GM19099 (cell line): ENCODE measurements at regions not wholly inside any gene's neighbourhood (a gene's known extent, or its start where the extent isn't known, plus 50 kb on each side); places are given as distances from the start of the nearest gene placed in this dataset.

Experiments
- POLR2A ChIP-seq: IDR thresholded peaks from 3 replicates; pipeline ENCODE4 v1.6.1; 2011; ENCODE audit warnings: low read depth; ENCODE audit not compliant: insufficient read length; ENCODE audit errors: extremely low read depth

DNA sequence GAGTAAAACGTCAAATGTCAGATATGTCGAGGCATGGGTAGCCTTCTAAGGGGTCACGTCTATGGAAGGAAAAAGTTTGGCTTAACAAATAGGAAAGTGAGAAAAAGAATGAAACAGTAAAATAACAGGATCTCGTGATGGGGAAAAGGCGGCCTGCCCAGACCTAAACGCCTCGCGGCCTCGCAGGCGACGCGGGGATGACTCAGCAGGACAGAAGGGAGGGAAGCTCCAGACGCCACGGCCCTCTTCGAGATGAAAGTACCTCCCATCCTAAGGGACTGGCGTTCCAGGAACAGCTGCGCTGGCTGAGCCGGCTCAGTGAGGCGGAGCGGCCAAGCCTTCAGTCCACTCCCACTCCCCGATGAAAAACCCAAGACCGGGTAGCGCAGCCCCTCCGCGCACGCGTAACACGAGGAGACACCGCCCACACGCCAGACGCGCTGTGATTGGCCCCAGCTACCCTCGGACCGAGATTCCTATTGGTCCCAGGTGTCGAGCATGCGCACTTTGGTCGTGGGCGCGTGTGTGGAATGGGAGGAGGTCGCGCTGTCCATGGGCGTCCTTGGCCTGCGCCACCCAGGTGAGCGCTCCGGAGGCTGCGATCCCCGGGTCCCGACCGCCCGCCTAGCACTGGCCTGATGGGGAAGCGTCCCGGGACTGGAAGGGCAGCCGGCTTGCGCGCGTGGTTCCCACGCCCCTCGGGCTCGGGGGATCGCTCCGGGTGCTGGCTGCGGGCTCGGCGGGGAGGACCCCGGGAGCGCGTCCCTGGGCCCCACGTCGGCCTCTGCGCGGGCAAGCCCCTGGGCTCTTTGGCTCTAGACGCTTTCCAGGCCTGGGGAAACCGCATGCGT is 588.5 kb downstream of the MTRR start:
- peak; percentile 47 for TF ChIP-seq POLR2A

DNA sequence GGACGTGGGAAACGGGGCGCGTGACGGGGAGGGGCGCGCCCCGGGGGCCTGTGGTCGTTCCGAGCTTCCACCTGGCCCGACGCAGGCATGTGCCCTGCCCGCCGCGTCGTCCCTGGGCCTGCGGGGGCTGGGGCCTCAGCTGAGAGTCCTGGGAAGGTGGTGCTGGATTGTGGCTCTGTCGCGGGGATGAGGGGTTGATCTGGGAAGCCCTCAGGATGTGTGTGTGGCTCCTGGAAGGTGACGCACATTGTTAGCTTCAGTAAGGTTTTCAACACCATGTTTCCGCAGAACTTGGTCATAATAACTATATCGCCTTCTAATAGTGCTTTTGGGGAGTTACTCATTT is 589.1 kb downstream of the MTRR start:
- no peak for TF ChIP-seq POLR2A

DNA sequence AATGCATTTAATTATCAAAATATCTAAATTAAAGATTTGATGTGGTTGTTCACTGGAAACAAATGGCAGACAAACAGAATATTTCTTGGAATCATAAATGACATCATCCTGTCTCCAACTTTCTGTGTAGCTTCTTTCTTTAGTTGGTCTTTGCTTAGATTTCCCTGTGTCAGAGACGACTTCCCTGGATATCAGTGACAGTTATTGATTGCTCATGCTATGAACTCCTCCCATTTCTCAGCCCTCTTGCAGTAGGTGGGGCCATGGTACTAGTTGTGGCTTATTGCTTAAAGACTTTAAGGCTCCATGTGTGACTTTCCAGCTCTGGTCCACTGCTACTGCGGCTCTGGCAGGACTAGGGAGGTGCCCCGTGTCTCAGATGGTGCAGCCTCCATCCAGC is 592.6 kb downstream of the MTRR start:
- no peak for TF ChIP-seq POLR2A

DNA sequence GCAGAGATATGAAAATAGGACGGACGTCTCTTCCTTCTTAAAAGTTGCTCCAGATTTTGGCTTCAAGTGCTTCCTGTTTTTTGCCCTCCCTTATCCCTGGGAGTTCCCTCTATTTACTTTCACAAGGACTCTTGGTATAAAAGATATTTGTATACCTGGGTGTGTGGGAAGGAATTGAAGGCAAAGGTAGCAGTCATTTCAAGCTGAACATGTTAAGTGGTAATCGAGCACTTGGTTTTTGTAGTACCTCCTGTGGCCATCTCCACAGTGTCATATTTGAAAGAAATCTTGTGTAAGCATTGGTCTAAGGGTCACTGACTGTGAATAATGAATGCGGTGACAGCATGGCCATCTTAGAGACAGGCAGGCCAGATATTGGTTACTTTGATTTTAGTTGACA is 593.6 kb downstream of the MTRR start:
- no peak for TF ChIP-seq POLR2A

DNA sequence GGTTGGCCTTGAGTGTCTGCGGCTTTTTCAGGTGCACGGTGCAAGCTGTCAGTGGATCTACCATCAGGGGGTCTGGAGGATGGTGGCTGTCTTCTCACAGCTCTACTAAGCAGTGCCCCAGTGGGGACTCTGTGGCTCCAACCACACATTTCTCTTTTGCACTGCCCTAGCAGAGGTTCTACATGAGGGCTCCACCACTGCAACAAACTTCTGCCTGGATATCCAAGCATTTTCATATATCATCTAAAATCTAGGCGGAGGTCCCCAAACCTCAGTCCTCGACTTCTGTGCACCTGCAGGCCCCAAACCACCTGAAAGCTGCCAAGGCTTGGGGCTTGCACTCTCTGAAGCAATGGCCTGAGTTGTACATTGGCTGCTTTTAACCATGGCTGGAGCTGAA is 601.5 kb downstream of the MTRR start:
- no peak for TF ChIP-seq POLR2A

DNA sequence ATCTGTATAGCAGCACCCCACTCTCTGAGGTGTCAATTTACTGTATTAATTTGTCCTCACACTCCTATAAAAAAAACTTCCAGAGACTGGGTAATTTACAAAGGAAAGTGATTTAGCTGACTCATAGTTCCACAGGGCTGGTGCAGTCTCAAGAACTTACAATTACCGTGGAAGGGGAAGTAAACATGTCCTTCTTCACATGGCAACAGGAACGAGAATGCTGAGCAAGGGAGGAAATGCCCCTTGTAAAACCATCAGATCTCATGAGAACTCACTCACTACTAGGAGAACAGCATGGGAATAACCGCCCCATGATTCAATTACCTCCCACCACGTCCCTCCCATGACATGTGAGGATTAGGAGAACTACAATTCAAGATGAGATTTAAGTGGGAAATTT is 602.6 kb downstream of the MTRR start:
- TF ChIP-seq POLR2A = no peak

DNA sequence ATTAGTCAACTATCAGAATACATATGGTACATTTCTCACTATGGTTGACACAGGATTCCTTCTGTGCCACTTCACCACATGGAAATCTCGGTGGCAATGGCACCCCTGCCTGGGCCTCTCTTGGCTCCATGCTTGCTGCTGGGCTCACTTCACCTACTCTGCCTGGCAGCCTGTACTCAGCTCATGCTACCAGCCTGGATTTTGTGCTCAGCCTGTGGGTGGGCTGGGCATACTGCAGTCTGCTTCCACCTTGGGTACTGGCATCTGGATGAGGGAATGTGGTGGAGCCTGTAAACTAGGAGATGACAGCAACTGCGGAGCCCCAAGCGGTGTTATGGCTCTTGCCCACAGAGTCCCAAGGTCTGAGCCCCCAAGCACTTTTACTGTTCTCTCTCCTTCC is 604.1 kb downstream of the MTRR start:
- no peak for TF ChIP-seq POLR2A

DNA sequence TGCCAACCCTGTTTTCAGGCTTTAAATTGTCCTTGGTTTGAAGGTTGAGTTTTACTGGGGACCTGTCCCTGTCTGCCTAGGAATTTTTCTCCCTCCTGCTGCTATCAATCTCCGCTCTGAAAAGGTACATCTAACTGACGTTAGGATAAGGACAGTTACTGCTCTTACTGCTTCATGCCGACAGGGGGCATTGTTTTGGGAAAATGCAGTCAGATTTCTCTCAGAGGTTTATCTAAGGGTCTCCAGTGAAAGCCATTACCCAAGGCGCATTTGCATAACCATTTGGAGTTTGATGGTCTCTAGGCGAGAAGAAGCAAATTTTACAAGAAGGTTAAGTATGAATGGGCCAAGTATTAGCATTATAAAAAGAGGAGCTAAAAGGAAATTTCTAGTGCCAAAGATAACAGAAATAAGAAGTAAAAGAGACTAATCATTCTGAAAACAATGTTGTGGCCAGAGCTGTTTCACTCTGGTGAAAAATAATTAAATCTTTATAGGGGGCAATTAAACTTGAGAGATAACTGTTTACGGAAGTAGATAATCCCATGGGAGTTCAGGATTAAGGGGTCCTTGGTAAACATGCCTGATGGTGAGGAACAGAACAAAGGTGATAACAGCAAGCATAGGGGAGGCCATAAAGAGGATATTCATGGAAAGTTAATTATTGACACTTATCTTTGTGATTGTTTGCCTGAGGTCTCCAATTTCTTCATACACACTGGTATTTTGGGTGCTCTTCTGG is 605.0 kb downstream of the MTRR start:
- no peak for TF ChIP-seq POLR2A

DNA sequence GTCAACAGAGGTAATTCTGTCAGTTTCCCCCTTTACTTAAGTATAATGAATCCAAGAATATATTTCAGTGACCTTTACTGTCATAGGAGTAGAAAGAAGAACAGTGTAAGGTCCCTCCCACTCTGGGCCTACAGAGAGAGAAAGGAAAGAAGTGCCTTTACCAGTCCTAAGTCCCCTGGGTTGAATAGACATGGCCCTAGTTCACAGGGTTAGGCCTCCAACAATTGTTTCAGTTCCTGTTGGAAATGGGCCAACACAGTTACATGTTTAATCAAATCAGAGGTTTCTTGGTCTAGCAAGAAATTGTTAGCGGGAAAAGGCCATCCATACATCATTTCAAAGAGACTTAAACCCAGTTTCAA is 605.6 kb downstream of the MTRR start:
- no peak for TF ChIP-seq POLR2A

DNA sequence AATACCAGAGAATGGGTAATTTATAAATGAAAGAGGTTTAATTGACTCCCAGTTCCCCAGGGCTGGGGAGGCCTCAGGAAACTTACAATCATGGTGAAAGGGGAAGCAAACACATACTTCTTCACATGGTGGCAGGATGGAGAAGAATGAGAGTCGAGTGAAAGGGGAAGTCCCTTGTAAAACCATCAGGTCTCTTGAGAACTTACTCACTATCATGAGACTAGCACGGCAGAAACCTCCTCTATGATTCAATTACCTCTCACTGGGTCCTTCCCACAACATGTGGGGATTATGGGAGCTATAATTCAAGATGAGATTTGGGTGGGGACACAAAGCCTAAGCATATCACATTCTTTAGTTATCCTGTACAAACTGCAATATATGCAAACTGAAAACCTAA is 609.4 kb downstream of the MTRR start:
- no peak for TF ChIP-seq POLR2A

DNA sequence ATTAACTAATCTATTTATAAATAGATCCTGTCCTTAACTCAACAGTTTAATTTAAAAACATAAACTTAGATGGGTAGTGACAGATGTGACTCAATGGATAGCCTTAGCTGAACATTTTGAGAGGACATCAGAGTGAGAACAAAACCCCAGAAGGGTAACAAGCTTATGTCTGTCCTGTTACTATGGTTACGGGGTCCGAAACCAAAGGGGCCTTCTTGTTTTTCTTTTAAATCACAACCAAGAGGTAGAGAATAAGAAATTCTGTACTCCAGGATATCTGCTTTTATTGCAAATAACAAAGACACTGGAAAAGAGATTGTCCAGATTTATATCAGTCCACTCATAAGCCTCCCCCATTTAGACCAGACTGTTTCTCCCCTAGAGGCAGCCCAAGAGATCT is 612.1 kb downstream of the MTRR start:
- no peak for TF ChIP-seq POLR2A

DNA sequence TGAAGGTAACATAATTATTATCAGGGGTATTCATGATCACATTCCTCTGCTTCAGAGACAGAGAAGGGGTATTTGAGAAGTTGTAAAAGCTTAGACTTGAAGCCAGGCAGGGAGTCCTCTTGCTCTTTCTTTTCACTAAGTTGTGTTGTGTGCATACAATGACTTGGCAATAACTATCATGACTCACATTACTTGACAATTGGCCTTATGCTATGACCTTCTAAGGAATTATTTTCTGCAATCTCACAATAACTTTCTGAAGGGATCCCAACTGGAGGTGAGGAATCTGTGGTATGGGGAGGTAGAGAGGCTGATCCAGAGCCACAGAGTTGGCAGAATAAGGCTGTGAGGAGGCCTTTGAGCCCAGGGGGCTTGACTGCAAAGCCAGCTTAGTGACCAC is 622.3 kb downstream of the MTRR start:
- TF ChIP-seq POLR2A = no peak

DNA sequence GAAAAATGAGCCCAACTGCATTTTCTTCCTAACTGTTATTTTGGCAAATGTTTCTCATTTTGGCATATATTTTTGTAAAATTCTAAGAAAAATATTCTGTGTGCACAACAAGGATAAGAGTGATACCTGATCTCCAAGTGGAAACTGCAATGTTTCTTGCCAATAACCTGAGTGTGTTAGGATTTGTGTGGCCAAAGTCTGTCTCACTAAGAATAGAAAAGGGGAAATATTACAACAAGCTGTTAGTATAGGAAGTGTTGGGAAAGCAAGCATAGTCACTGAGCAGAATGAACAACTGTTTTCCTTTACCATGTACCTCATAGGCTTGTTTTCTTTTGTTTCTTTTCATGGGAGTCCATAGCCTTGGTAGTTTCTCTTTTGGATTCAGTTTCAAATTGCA is 624.2 kb downstream of the MTRR start:
- no peak for TF ChIP-seq POLR2A

DNA sequence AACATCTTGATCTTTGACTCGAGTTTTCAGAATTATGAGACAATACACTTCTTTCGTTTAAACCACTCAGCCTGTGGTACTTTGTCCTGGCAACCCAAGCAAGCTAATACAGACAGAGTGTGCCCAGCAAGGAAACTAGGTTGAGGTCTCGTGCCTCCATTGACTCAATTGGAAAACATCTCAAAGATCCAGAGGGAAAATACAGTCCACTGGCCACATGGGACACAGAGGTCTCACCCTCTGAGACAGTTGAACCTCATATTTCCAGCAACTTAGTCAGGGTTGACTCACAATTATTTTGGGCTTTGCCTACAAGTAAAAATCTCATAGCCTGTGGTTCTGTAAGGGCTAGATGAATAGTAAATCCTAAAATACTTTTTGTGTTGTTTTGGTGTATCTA is 631.5 kb downstream of the MTRR start:
- no peak for TF ChIP-seq POLR2A

DNA sequence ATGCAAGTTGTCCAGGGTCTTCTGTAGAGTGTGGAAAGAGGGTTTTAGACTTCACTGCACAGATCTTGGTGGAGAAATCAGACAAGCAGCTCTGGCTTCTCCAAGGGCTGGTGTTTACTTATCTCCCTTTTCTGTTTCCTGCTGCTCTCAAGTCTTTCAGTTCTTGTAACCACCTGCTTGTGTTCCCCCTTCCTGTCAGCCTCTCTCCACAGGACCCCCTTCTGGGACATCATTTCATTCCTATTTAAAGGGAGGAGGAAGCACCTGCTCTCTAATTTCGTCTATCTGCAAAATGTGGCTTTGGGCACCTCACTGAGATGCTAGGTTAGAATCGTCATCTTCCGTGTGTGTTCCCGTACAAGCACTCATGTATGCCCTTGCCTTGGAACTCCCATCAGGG is 636.2 kb downstream of the MTRR start:
- no peak for TF ChIP-seq POLR2A

DNA sequence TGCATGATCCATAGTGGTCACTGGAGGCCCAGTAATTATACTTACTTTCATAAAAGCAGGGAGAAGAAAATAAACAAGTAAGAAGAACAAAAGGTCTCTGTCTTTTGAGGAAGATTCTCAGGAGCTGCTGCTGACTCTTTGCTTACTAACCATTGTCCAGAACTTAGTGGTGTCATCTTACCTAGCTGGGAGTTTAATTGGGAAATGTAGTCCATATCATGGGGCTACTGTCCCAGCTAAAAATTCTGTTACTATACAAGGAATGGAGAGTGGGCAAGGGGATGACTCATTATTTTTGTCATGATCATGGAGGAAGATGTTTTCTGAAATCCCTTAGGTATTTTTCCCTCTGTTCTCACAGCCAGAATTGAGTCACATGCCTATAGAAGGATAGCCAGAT is 639.3 kb downstream of the MTRR start:
- TF ChIP-seq POLR2A = no peak

DNA sequence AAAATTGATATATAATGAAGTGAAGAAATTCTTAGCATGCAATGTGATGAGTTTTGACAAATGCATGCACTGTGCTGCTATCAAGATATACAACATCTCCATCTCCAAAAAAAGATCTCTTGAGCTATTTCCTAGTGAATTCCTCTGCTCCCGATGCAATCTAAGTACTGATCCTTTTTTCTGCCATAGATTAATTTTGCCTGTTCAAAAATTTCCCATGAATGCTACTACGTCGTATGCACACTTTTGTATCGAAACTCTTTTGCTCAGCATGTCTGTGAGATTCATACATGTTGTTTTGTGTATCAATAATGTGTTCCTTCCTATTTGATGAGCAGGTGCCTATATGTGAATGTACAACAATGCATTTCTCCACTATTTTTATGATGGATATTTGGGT is 647.4 kb downstream of the MTRR start:
- TF ChIP-seq POLR2A = no peak

DNA sequence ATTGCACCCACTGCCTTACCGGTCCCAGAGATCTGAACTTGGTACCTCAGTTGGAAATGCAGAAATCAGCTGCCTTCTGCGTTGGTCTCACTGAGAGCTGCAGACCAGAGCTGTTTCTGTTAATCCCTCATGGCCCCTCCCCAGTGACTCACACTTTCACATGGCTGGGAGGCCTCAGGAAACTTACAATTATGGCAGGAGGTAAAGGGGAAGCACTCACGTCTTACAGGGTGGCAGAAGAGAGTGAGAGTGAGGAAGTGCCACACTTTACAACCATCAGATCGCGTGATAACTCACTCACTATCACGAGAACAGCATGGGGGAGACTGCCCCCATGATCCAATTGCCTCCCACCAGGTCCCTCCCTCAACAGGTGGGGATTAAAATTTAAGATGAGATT is 648.5 kb downstream of the MTRR start:
- no peak for TF ChIP-seq POLR2A

DNA sequence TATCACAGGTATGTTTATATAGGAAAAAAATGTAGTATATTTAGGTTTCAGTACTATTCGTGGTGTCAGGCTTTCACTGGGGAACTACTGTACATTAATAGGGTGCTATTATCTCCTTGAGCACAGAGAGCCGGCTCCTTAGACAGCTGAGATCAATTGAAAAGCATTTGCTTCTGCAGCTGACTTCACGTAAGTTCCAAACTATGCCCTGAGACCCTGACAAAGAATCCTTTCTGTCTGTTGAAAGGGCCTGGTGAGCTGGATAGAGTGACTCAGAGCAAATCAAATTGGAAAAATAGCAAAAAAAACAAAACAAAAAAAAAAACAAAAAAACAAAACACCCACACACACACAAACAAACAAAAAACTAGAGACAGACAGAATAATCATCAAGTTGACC is 652.0 kb downstream of the MTRR start:
- TF ChIP-seq POLR2A = no peak
